ENCODE measurements at regions not wholly inside any gene's neighbourhood (a gene's known extent, or its start where the extent isn't known, plus 50 kb on each side); places are given as distances from the start of the nearest gene placed in this dataset.

GRCh38 chr4:35399912-35400311 is 844.4 kb downstream of the ARAP2 start:
- H3K9me3 Mint-ChIP-seq: peaks cover 17% of the 10 kb centered on the region
- no peak for TF ChIP-seq CTCF (IDR thresholded peaks at IDR 0.05)
- H3K36me3 Mint-ChIP-seq (ENCODE audit: low read depth): no peaks in the 10 kb centered on the region; the same call in 1 of the 2 replicates
- H3K27me3 Mint-ChIP-seq (ENCODE audit: insufficient read depth): no peaks in the 10 kb centered on the region; the same call in 1 of the 2 replicates
- H3K4me1 Mint-ChIP-seq (ENCODE audit: low read depth): no peaks in the 10 kb centered on the region
- no peak overlapping the region for H3K27ac Mint-ChIP-seq
- no peak overlapping the region for H3K4me3 Mint-ChIP-seq
- no peak for DNase-seq

- no peak overlapping the region for H3K4me3 Mint-ChIP-seq
- no peaks in the 10 kb centered on the region for H3K4me1 Mint-ChIP-seq (ENCODE audit: low read depth)
- DNase-seq: no peak
- TF ChIP-seq CTCF (IDR thresholded peaks at IDR 0.05): no peak
- no peaks in the 10 kb centered on the region for H3K27me3 Mint-ChIP-seq (ENCODE audit: insufficient read depth)
- H3K9me3 Mint-ChIP-seq: peaks cover 26% of the 10 kb centered on the region
- H3K27ac Mint-ChIP-seq: no peak overlapping the region
- H3K36me3 Mint-ChIP-seq (ENCODE audit: low read depth): no peaks in the 10 kb centered on the region
These were observed 821.2 kb downstream of the ARAP2 start for GRCh38 chr4:35423104-35423503.

- no peaks in the 10 kb centered on the region; the same call in 1 of the 2 replicates for H3K27me3 Mint-ChIP-seq (ENCODE audit: insufficient read depth)
- H3K4me3 Mint-ChIP-seq: no peak overlapping the region
- peaks cover 3% of the 10 kb centered on the region; the same call in 1 of the 2 replicates for H3K36me3 Mint-ChIP-seq (ENCODE audit: low read depth)
- no peak for TF ChIP-seq CTCF (IDR thresholded peaks at IDR 0.05)
- H3K27ac Mint-ChIP-seq: no peak overlapping the region
- no peak for DNase-seq
- peaks cover 41% of the 10 kb centered on the region for H3K9me3 Mint-ChIP-seq
- no peaks in the 10 kb centered on the region for H3K4me1 Mint-ChIP-seq (ENCODE audit: low read depth)
These were observed 796.8 kb downstream of the ARAP2 start for GRCh38 chr4:35447474-35447873.

- Mint-ChIP-seq H3K9me3 (peaks cover 62% of the 10 kb centered on the region), H3K27ac (no peak overlapping the region), H3K4me1 (ENCODE audit: low read depth) (no peaks in the 10 kb centered on the region), H3K27me3 (ENCODE audit: insufficient read depth) (no peaks in the 10 kb centered on the region), H3K36me3 (ENCODE audit: low read depth) (no peaks in the 10 kb centered on the region; the same call in 1 of the 2 replicates), H3K4me3 (no peak overlapping the region)
- DNase-seq: no peak
- no peak for TF ChIP-seq CTCF (IDR thresholded peaks at IDR 0.05)
These were observed 785.3 kb downstream of the ARAP2 start for GRCh38 chr4:35459045-35459444.

- Mint-ChIP-seq H3K4me1 (ENCODE audit: low read depth) (no peaks in the 10 kb centered on the region), H3K9me3 (peaks cover 56% of the 10 kb centered on the region), H3K27ac (no peak overlapping the region), H3K4me3 (no peak overlapping the region), H3K27me3 (ENCODE audit: insufficient read depth) (no peaks in the 10 kb centered on the region), H3K36me3 (ENCODE audit: low read depth) (no peaks in the 10 kb centered on the region; the same call in 1 of the 2 replicates)
- TF ChIP-seq CTCF (IDR thresholded peaks at IDR 0.05): no peak
- DNase-seq: no peak
These were observed 782.2 kb downstream of the ARAP2 start for GRCh38 chr4:35461931-35462659.

All from HFFc6 (cell line).